Neural cell (in vitro differentiated cells): ENCODE measurements at regions not wholly inside any gene's neighbourhood (a gene's known extent, or its start where the extent isn't known, plus 50 kb on each side); places are given as distances from the start of the nearest gene placed in this dataset.

Experiments
- H2AFZ ChIP-seq: fragments of 200-600, 300-800 bp; sonication (generic), shearing (Covaris generic); 2 replicates; pipeline ENCODE4 v1.6.0; 2014; ENCODE audit warnings: low read depth, mild to moderate bottlenecking, antibody characterized with exemption, low read length, moderate library complexity
- H3F3A ChIP-seq: fragments of 200-600 bp; shearing (Covaris generic); 2 replicates; pipeline ENCODE4 v1.6.1; 2016; ENCODE audit warnings: mild to moderate bottlenecking, moderate library complexity, mixed read lengths, antibody characterized with exemption, low read length; ENCODE audit not compliant: insufficient read depth, poor library complexity, severe bottlenecking
- H3K27ac ChIP-seq: fragments of 200-600, 300-800 bp; sonication (generic), shearing (Covaris generic); 2 replicates; pipeline ENCODE4 v1.5.1; 2014; ENCODE audit warnings: mild to moderate bottlenecking, low read length, moderate library complexity
- H3K27me3 ChIP-seq: fragments of 300-800, 200-600 bp; sonication (generic), shearing (Covaris generic); 2 replicates; pipeline ENCODE4 v1.6.0; 2014; ENCODE audit warnings: mild to moderate bottlenecking, low read depth, low read length, moderate library complexity; ENCODE audit not compliant: insufficient read depth
- H3K36me3 ChIP-seq: fragments of 300-800, 200-600 bp; sonication (generic), shearing (Covaris generic); 2 replicates; pipeline ENCODE4 v1.5.1; 2014; ENCODE audit warnings: mild to moderate bottlenecking, antibody characterized with exemption, low read length, moderate library complexity; ENCODE audit not compliant: insufficient read depth
- H3K4me2 ChIP-seq: fragments of 300-800, 200-600 bp; sonication (generic), shearing (Covaris generic); 2 replicates; pipeline ENCODE4 v1.6.0; 2014; ENCODE audit warnings: mild to moderate bottlenecking, low read length
- H3K4me3 ChIP-seq: fragments of 300-800, 200-600 bp; sonication (generic), shearing (Covaris generic); 2 replicates; pipeline ENCODE4 v1.5.1; 2014; ENCODE audit warnings: mild to moderate bottlenecking, low read length, moderate library complexity
- H3K79me2 ChIP-seq: fragments of 200-600 bp; shearing (Covaris generic); replicated peaks from 2 replicates; pipeline ENCODE4 v1.6.0; 2014; ENCODE audit warnings: mild to moderate bottlenecking, low read length, moderate library complexity; ENCODE audit not compliant: insufficient read depth
- H3K9ac ChIP-seq: fragments of 300-800, 200-600 bp; sonication (generic), shearing (Covaris generic); 2 replicates; pipeline ENCODE4 v1.6.1; 2016; ENCODE audit warnings: mild to moderate bottlenecking, low read length, mixed read lengths
- H3K9me2 ChIP-seq: fragments of 200-600 bp; shearing (Covaris generic); 2 replicates; pipeline ENCODE4 v1.6.1; 2016; ENCODE audit warnings: mild to moderate bottlenecking, low read length, mixed read lengths; ENCODE audit not compliant: insufficient read depth
- H3K9me3 ChIP-seq: fragments of 200-600, 300-800 bp; sonication (generic), shearing (Covaris generic); 2 replicates; pipeline ENCODE4 v1.6.1; 2016; ENCODE audit warnings: mild to moderate bottlenecking, mixed run types, low read length, moderate library complexity, mixed read lengths
- H4K20me1 ChIP-seq: fragments of 200-600 bp; shearing (Covaris generic); 2 replicates; pipeline ENCODE4 v1.6.1; 2016; ENCODE audit warnings: mild to moderate bottlenecking, mixed run types; ENCODE audit not compliant: insufficient read depth
- CTCF ChIP-seq: fragments of 450-650 bp; IDR thresholded peaks from 2 replicates; pipeline ENCODE4 v1.5.1; 2014; ENCODE audit warnings: antibody characterized with exemption, mild to moderate bottlenecking, moderate library complexity; ENCODE audit not compliant: poor library complexity, severe bottlenecking
- EP300 ChIP-seq: fragments of 450-650 bp; conservative IDR thresholded peaks from 2 replicates; pipeline ENCODE4 v1.6.1; 2014; ENCODE audit warnings: antibody characterized with exemption, mild to moderate bottlenecking, moderate library complexity; ENCODE audit not compliant: poor library complexity, severe bottlenecking
- EZH2 ChIP-seq: fragments of 200-600, 300-800 bp; shearing (Covaris generic), sonication (generic); IDR thresholded peaks from 2 replicates; pipeline ENCODE4 v1.6.1; 2014; ENCODE audit warnings: antibody characterized with exemption, low read length, borderline replicate concordance, mild to moderate bottlenecking; ENCODE audit not compliant: insufficient read depth, poor library complexity, severe bottlenecking
- MXI1 ChIP-seq: fragments of 450-650 bp; conservative IDR thresholded peaks from 2 replicates; pipeline ENCODE4 v1.6.1; 2014; ENCODE audit warnings: antibody characterized with exemption, mild to moderate bottlenecking; ENCODE audit not compliant: poor library complexity, severe bottlenecking
- POLR2AphosphoS5 ChIP-seq: IDR thresholded peaks from 2 replicates; pipeline ENCODE4 v1.6.1; 2012
- RAD21 ChIP-seq: fragments of 450-650 bp; conservative IDR thresholded peaks from 2 replicates; pipeline ENCODE4 v1.6.1; 2014; ENCODE audit warnings: antibody characterized with exemption, mild to moderate bottlenecking, moderate library complexity
- REST ChIP-seq: IDR thresholded peaks from 2 replicates; pipeline ENCODE4 v1.6.1; 2012; ENCODE audit warnings: borderline replicate concordance
- SMC3 ChIP-seq: fragments of 450-650 bp; conservative IDR thresholded peaks from 2 replicates; pipeline ENCODE4 v1.6.1; 2014; ENCODE audit warnings: antibody characterized with exemption, mild to moderate bottlenecking, moderate library complexity; ENCODE audit not compliant: poor library complexity
- TAF1 ChIP-seq: IDR thresholded peaks from 2 replicates; pipeline ENCODE4 v1.6.1; 2012; ENCODE audit warnings: low read depth

- Histone ChIP-seq H3K27me3 (no peaks in the 10 kb centered on the region), H3K9me3 (no peaks in the 10 kb centered on the region), H4K20me1 (no peaks in the 10 kb centered on the region), H3K27ac (no peak overlapping the region), H2AFZ (no peak overlapping the region), H3K4me2 (no peak overlapping the region), H3K36me3 (no peaks in the 10 kb centered on the region), H3K4me3 (no peak overlapping the region), H3K9me2 (no peaks in the 10 kb centered on the region), H3K79me2 (no peaks in the 10 kb centered on the region), H3K9ac (no peak overlapping the region), H3F3A (no peaks in the 10 kb centered on the region)
- TF ChIP-seq RAD21: no peak
- no peak for TF ChIP-seq EZH2
- TF ChIP-seq CTCF: no peak
- no peak for TF ChIP-seq SMC3
- TF ChIP-seq TAF1: no peak
- TF ChIP-seq EP300: no peak
- no peak for TF ChIP-seq MXI1
- no peak for TF ChIP-seq REST
- TF ChIP-seq POLR2AphosphoS5: no peak
Measured at GRCh38 chr2:22248851-22249250, 1125.1 kb downstream of the TDRD15 start.

- H3K4me2 ChIP-seq: no peak overlapping the region
- no peaks in the 10 kb centered on the region for H3K9me3 ChIP-seq
- H3K79me2 ChIP-seq: no peaks in the 10 kb centered on the region
- no peaks in the 10 kb centered on the region for H4K20me1 ChIP-seq
- no peaks in the 10 kb centered on the region for H3K9me2 ChIP-seq
- no peak overlapping the region for H3K9ac ChIP-seq
- no peak for TF ChIP-seq POLR2AphosphoS5
- no peak for TF ChIP-seq REST
- TF ChIP-seq SMC3: no peak
- no peak for TF ChIP-seq RAD21
- TF ChIP-seq TAF1: no peak
- TF ChIP-seq EP300: no peak
- no peak for TF ChIP-seq MXI1
- TF ChIP-seq EZH2: no peak
- no peak for TF ChIP-seq CTCF
- no peaks in the 10 kb centered on the region for H3K27me3 ChIP-seq
- H3K27ac ChIP-seq: no peak overlapping the region
- no peak overlapping the region for H2AFZ ChIP-seq
- no peaks in the 10 kb centered on the region for H3K36me3 ChIP-seq
- H3F3A ChIP-seq: no peaks in the 10 kb centered on the region
- no peak overlapping the region for H3K4me3 ChIP-seq
Measured at GRCh38 chr2:22253171-22253570, 1129.4 kb downstream of the TDRD15 start.
